ENCODE measurements at regions not wholly inside any gene's neighbourhood (a gene's known extent, or its start where the extent isn't known, plus 50 kb on each side); places are given as distances from the start of the nearest gene placed in this dataset.

DNA sequence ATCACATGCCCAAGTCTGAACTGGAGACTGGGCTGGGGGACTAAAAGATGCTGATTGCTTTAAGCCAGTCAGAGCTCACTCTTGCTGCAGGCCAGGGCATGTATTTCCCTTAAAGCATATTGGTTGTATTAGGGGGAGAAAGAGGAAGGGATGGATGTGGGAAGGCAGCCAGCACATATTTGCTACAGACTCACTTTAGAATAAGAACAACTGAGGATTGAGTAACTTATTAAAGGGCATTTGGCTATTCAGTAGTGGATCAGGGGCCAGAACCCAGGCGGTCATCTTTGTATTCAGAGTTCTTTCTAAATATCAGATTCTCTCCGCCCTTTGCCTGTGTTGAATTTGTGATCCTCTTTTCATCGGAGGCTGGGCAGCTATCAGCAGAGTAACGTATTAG, 231.7 kb downstream of the HAPSTR1 start:
- TF ChIP-seq POLR2AphosphoS5 (IDR thresholded peaks at IDR 0.05): no peak
- TF ChIP-seq, protein P1, sequence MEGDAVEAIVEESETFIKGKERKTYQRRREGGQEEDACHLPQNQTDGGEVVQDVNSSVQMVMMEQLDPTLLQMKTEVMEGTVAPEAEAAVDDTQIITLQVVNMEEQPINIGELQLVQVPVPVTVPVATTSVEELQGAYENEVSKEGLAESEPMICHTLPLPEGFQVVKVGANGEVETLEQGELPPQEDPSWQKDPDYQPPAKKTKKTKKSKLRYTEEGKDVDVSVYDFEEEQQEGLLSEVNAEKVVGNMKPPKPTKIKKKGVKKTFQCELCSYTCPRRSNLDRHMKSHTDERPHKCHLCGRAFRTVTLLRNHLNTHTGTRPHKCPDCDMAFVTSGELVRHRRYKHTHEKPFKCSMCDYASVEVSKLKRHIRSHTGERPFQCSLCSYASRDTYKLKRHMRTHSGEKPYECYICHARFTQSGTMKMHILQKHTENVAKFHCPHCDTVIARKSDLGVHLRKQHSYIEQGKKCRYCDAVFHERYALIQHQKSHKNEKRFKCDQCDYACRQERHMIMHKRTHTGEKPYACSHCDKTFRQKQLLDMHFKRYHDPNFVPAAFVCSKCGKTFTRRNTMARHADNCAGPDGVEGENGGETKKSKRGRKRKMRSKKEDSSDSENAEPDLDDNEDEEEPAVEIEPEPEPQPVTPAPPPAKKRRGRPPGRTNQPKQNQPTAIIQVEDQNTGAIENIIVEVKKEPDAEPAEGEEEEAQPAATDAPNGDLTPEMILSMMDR (IDR thresholded peaks at IDR 0.05): no peak

All from sigmoid colon (tissue), 4 donors.